HL-60 (cell line): ENCODE measurements at regions not wholly inside any gene's neighbourhood (a gene's known extent, or its start where the extent isn't known, plus 50 kb on each side); places are given as distances from the start of the nearest gene placed in this dataset.

Source experiments
- CTCF ChIP-seq: IDR thresholded peaks from one replicate; pipeline ENCODE4 v1.5.1; 2011; ENCODE audit warnings: low read length, control low read depth, inconsistent platforms; ENCODE audit not compliant: insufficient read depth
- POLR2AphosphoS5 ChIP-seq: IDR thresholded peaks from 2 replicates; pipeline ENCODE4 v1.6.1; 2012; ENCODE audit warnings: low read depth

- TF ChIP-seq CTCF (no peak), POLR2AphosphoS5 (no peak)
These were observed 400.0 kb upstream of the PPP2R3A start for GRCh38 chr3:135565546-135565945.
